GM18861 (cell line): ENCODE measurements at regions not wholly inside any gene's neighbourhood (a gene's known extent, or its start where the extent isn't known, plus 50 kb on each side); places are given as distances from the start of the nearest gene placed in this dataset.

Experiments used
- ATAC-seq: cut with Tn5 transposase; IDR thresholded peaks from one replicate; pipeline ENCODE4 v1.9.1; 2021; ENCODE audit not compliant: unreplicated experiment

- ATAC-seq, result no peak
These were observed 541.7 kb upstream of the BTBD3 start for GRCh38 chr20:11375966-11376365.

- ATAC-seq, result no peak
These were observed 541.3 kb upstream of the BTBD3 start for GRCh38 chr20:11376420-11376819.

GRCh38 chr20:11376998-11377397 is 540.7 kb upstream of the BTBD3 start:
- no peak for ATAC-seq

- no peak for ATAC-seq
These were observed 539.9 kb upstream of the BTBD3 start for GRCh38 chr20:11377761-11378160.

- ATAC-seq, result no peak
These were observed 539.4 kb upstream of the BTBD3 start for GRCh38 chr20:11378252-11378651.

- ATAC-seq, result no peak
These were observed 538.3 kb upstream of the BTBD3 start for GRCh38 chr20:11379257-11380011.

GRCh38 chr20:11380283-11380682 is 537.4 kb upstream of the BTBD3 start:
- no peak for ATAC-seq

GRCh38 chr20:11387189-11387754 is 530.4 kb upstream of the BTBD3 start:
- ATAC-seq, result no peak

- ATAC-seq, result no peak
These were observed 528.5 kb upstream of the BTBD3 start for GRCh38 chr20:11389186-11389585.

GRCh38 chr20:11391591-11391990 is 526.1 kb upstream of the BTBD3 start:
- no peak for ATAC-seq

- ATAC-seq, result no peak
These were observed 523.4 kb upstream of the BTBD3 start for GRCh38 chr20:11394145-11394833.

GRCh38 chr20:11395581-11395980 is 522.1 kb upstream of the BTBD3 start:
- no peak for ATAC-seq

GRCh38 chr20:11401988-11402387 is 515.7 kb upstream of the BTBD3 start:
- no peak for ATAC-seq

GRCh38 chr20:11403711-11404110 is 514.0 kb upstream of the BTBD3 start:
- ATAC-seq, result no peak

- ATAC-seq, result no peak
These were observed 510.8 kb upstream of the BTBD3 start for GRCh38 chr20:11406877-11407276.

- ATAC-seq, result no peak
These were observed 508.1 kb upstream of the BTBD3 start for GRCh38 chr20:11409561-11409960.

GRCh38 chr20:11411765-11412164 is 505.9 kb upstream of the BTBD3 start:
- no peak for ATAC-seq

GRCh38 chr20:11426948-11427347 is 490.7 kb upstream of the BTBD3 start:
- ATAC-seq, result no peak

GRCh38 chr20:11429168-11429567 is 488.5 kb upstream of the BTBD3 start:
- no peak for ATAC-seq

GRCh38 chr20:11429889-11430519 is 487.7 kb upstream of the BTBD3 start:
- no peak for ATAC-seq

GRCh38 chr20:11430652-11431051 is 487.0 kb upstream of the BTBD3 start:
- ATAC-seq, result no peak

GRCh38 chr20:11431621-11432020 is 486.1 kb upstream of the BTBD3 start:
- ATAC-seq, result no peak
